ENCODE measurements at regions not wholly inside any gene's neighbourhood (a gene's known extent, or its start where the extent isn't known, plus 50 kb on each side); places are given as distances from the start of the nearest gene placed in this dataset.
"Not testable (repeated sequence)": the region's sequence is repeated elsewhere in the genome, so short reads cannot be mapped to it uniquely, and the experiment has no call there.

GRCh38 chr1:146654763-146655162 lies 283.4 kb upstream of the NBPF12 start:
- not testable (repeated sequence) for H3K4me3 ChIP-seq (ENCODE audit: low read depth, low read length)

- not testable (repeated sequence) for H3K4me3 ChIP-seq (ENCODE audit: low read depth, low read length)
Observed at GRCh38 chr1:146645978-146646604, 292.0 kb upstream of the NBPF12 start.

- H3K4me3 ChIP-seq (ENCODE audit: low read depth, low read length) = not testable (repeated sequence)
Observed at GRCh38 chr1:146641534-146641933, 296.6 kb upstream of the NBPF12 start.

GRCh38 chr1:146640671-146641070 lies 297.5 kb upstream of the NBPF12 start:
- H3K4me3 ChIP-seq (ENCODE audit: low read depth, low read length) = not testable (repeated sequence)

GRCh38 chr1:146630302-146630701 lies 307.8 kb upstream of the NBPF12 start:
- H3K4me3 ChIP-seq (ENCODE audit: low read depth, low read length) = not testable (repeated sequence)

- H3K4me3 ChIP-seq (ENCODE audit: low read depth, low read length) = not testable (repeated sequence)
Observed at GRCh38 chr1:146618582-146618981, 319.5 kb upstream of the NBPF12 start.

GRCh38 chr1:146604681-146605080 lies 333.4 kb upstream of the NBPF12 start:
- not testable (repeated sequence) for H3K4me3 ChIP-seq (ENCODE audit: low read depth, low read length)

GRCh38 chr1:146600720-146601307 lies 337.3 kb upstream of the NBPF12 start:
- not testable (repeated sequence) for H3K4me3 ChIP-seq (ENCODE audit: low read depth, low read length)

GRCh38 chr1:146599906-146600305 lies 338.2 kb upstream of the NBPF12 start:
- not testable (repeated sequence) for H3K4me3 ChIP-seq (ENCODE audit: low read depth, low read length)

- not testable (repeated sequence) for H3K4me3 ChIP-seq (ENCODE audit: low read depth, low read length)
Observed at GRCh38 chr1:146581229-146581628, 352.4 kb upstream of the NOTCH2NLA start.

GRCh38 chr1:146567541-146567940 lies 338.7 kb upstream of the NOTCH2NLA start:
- H3K4me3 ChIP-seq (ENCODE audit: low read depth, low read length) = not testable (repeated sequence)

- H3K4me3 ChIP-seq (ENCODE audit: low read depth, low read length) = not testable (repeated sequence)
Observed at GRCh38 chr1:146558032-146558431, 329.2 kb upstream of the NOTCH2NLA start.

- H3K4me3 ChIP-seq (ENCODE audit: low read depth, low read length) = not testable (repeated sequence)
Observed at GRCh38 chr1:146556405-146556804, 327.6 kb upstream of the NOTCH2NLA start.

- H3K4me3 ChIP-seq (ENCODE audit: low read depth, low read length) = not testable (repeated sequence)
Observed at GRCh38 chr1:146552414-146552813, 323.6 kb upstream of the NOTCH2NLA start.

- H3K4me3 ChIP-seq (ENCODE audit: low read depth, low read length) = not testable (repeated sequence)
Observed at GRCh38 chr1:146548684-146549083, 319.9 kb upstream of the NOTCH2NLA start.

GRCh38 chr1:146546189-146546588 lies 317.4 kb upstream of the NOTCH2NLA start:
- not testable (repeated sequence) for H3K4me3 ChIP-seq (ENCODE audit: low read depth, low read length)

GRCh38 chr1:146537775-146538373 lies 309.1 kb upstream of the NOTCH2NLA start:
- not testable (repeated sequence) for H3K4me3 ChIP-seq (ENCODE audit: low read depth, low read length)

GRCh38 chr1:146536028-146536427 lies 307.2 kb upstream of the NOTCH2NLA start:
- not testable (repeated sequence) for H3K4me3 ChIP-seq (ENCODE audit: low read depth, low read length)

- not testable (repeated sequence) for H3K4me3 ChIP-seq (ENCODE audit: low read depth, low read length)
Observed at GRCh38 chr1:146535575-146535974, 306.8 kb upstream of the NOTCH2NLA start.

GRCh38 chr1:146530958-146531357 lies 302.1 kb upstream of the NOTCH2NLA start:
- H3K4me3 ChIP-seq (ENCODE audit: low read depth, low read length) = not testable (repeated sequence)

- not testable (repeated sequence) for H3K4me3 ChIP-seq (ENCODE audit: low read depth, low read length)
Observed at GRCh38 chr1:146522812-146523211, 294.0 kb upstream of the NOTCH2NLA start.

GRCh38 chr1:146522345-146522744 lies 293.5 kb upstream of the NOTCH2NLA start:
- not testable (repeated sequence) for H3K4me3 ChIP-seq (ENCODE audit: low read depth, low read length)

All from WI38 (cell line).